LNCaP clone FGC (cell line): ENCODE measurements at regions not wholly inside any gene's neighbourhood (a gene's known extent, or its start where the extent isn't known, plus 50 kb on each side); places are given as distances from the start of the nearest gene placed in this dataset.
A peak's percentile ranks its signal among the peaks of the same experiment; 100 is the strongest.
"Not testable (repeated sequence)": the region's sequence is repeated elsewhere in the genome, so short reads cannot be mapped to it uniquely, and the experiment has no call there.

Experiments used
- DNase-seq: peaks from one replicate; pipeline ENCODE4 v3.0.0-alpha.2; 2011; ENCODE audit warnings: low read depth
- H3K4me3 ChIP-seq: 2 replicates; pipeline ENCODE4 v1.5.1; 2011; ENCODE audit warnings: mild to moderate bottlenecking, low read depth, low read length, control low read depth
- CTCF ChIP-seq: IDR thresholded peaks from 2 replicates; pipeline ENCODE4 v1.5.1; 2012; ENCODE audit warnings: mild to moderate bottlenecking; ENCODE audit not compliant: control insufficient read depth, insufficient read depth; ENCODE audit errors: extremely low read depth

GRCh38 chrX:137915466-137915865 lies 349.5 kb downstream of the ZIC3 start:
- H3K4me3 ChIP-seq = no peak overlapping the region
- DNase-seq = no peak
- TF ChIP-seq CTCF = no peak

GRCh38 chrX:137916090-137916746 lies 350.3 kb downstream of the ZIC3 start:
- TF ChIP-seq CTCF = no peak
- DNase-seq = no peak
- H3K4me3 ChIP-seq = no peak overlapping the region

GRCh38 chrX:137926090-137926489 lies 360.2 kb downstream of the ZIC3 start:
- DNase-seq = no peak
- H3K4me3 ChIP-seq = no peak overlapping the region
- TF ChIP-seq CTCF = peak; percentile 51

GRCh38 chrX:137929951-137930350 lies 364.0 kb downstream of the ZIC3 start:
- TF ChIP-seq CTCF = no peak
- H3K4me3 ChIP-seq = no peak overlapping the region
- peak; percentile 62 for DNase-seq

DNA sequence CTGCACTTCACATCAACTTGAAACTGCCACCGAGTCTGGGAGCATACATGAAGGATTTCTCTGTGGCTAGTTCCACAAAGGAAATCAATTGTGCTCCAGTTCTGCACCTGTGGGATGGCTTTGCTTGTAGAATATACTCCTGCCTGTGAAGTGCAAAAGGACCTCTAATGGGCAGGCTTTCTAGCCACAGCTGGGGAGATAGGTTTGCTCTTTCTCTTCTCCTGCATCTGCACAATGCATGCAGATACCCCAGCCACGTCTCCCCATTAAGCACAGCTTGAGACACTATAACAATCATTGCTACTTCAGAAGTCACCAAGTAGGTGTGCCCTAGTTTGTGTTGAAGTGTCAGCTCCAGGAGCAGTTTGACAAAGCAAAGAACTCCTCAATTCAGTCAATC lies 364.6 kb downstream of the ZIC3 start:
- no peak overlapping the region for H3K4me3 ChIP-seq
- TF ChIP-seq CTCF = no peak
- DNase-seq = no peak

DNA sequence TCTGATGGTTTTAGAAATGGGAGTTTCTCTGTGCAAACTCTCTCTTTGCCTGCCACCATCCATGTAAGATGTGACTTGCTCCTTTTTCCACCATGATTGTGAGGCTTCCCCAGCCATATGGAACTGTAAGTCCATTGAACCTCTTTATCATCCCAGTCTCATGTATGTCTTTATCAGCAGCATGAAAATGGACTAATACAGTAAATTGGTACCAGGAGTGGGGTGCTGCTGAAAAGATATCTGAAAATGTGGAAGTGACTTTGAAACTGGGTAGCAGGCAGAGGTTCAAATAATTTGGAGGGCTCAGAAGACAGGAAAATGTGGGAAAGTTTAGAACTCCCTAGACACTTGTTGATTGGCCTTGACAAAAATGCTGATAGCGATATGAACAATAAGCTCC lies 368.3 kb downstream of the ZIC3 start:
- not testable (repeated sequence) for DNase-seq, H3K4me3 ChIP-seq

GRCh38 chrX:137934887-137935286 lies 369.0 kb downstream of the ZIC3 start:
- not testable (repeated sequence) for H3K4me3 ChIP-seq, DNase-seq

GRCh38 chrX:137945470-137945869 lies 379.5 kb downstream of the ZIC3 start:
- TF ChIP-seq CTCF = no peak
- DNase-seq = no peak

More at GRCh38 chrX:137945470-137945869, 379.5 kb downstream of the ZIC3 start:
- H3K4me3 ChIP-seq = no peak overlapping the region
